HUES64 (cell line): ENCODE measurements at regions not wholly inside any gene's neighbourhood (a gene's known extent, or its start where the extent isn't known, plus 50 kb on each side); places are given as distances from the start of the nearest gene placed in this dataset.

ENCODE experiments used
- H3K27ac ChIP-seq: 2 replicates; pipeline ENCODE4 v1.7.0; 2013; ENCODE audit warnings: low read depth, low read length, inconsistent platforms
- H3K27me3 ChIP-seq: 2 replicates; pipeline ENCODE4 v1.6.1; 2013; ENCODE audit warnings: mild to moderate bottlenecking, low read length; ENCODE audit not compliant: insufficient read depth
- H3K36me3 ChIP-seq: 2 replicates; pipeline ENCODE4 v1.6.1; 2013; ENCODE audit warnings: mild to moderate bottlenecking, low read length; ENCODE audit not compliant: insufficient read depth
- H3K4me1 ChIP-seq: 2 replicates; pipeline ENCODE4 v1.6.1; 2013; ENCODE audit warnings: mild to moderate bottlenecking, low read length, moderate library complexity; ENCODE audit not compliant: insufficient read depth
- H3K4me3 ChIP-seq: 2 replicates; pipeline ENCODE4 v1.5.1; 2013; ENCODE audit warnings: mild to moderate bottlenecking, low read length, moderate library complexity
- H3K9ac ChIP-seq: 2 replicates; pipeline ENCODE4 v1.6.1; 2013; ENCODE audit warnings: mild to moderate bottlenecking, low read depth, low read length
- H3K9me3 ChIP-seq: 2 replicates; pipeline ENCODE4 v1.6.1; 2013; ENCODE audit warnings: low read depth, low read length; ENCODE audit not compliant: insufficient read depth
- whole genome bisulfite sequencing: fragments of 150-250, 120-280 bp; methylation state at CpG from one replicate; pipeline ENCODE4 v1.1.7; 2013; ENCODE audit warnings: missing lambda C conversion rate; 5-methylcytosine and 5-hydroxymethylcytosine counted together

- no peak overlapping the region for H3K4me3 ChIP-seq
Measured at GRCh38 chr9:89254773-89255125, 56.2 kb upstream of the CKS2 start.

GRCh38 chr9:89256225-89256624, 54.8 kb upstream of the CKS2 start:
- Histone ChIP-seq H3K27me3 (no peaks in the 10 kb centered on the region), H3K4me1 (no peaks in the 10 kb centered on the region), H3K4me3 (no peak overlapping the region), H3K9ac (no peak overlapping the region), H3K27ac (no peak overlapping the region), H3K9me3 (0 out of 2 replicates have a peak, but pooled peaks cover 5% of the 10 kb centered on the region), H3K36me3 (no peaks in the 10 kb centered on the region)
- 96% methylated on average over 8 of the region's 8 CpGs for WGBS

More at GRCh38 chr9:89254773-89255125, 56.2 kb upstream of the CKS2 start:
- Histone ChIP-seq H3K27me3 (no peaks in the 10 kb centered on the region), H3K27ac (no peak overlapping the region), H3K9ac (no peak overlapping the region), H3K9me3 (0 out of 2 replicates have a peak, but pooled peaks cover 5% of the 10 kb centered on the region), H3K36me3 (no peaks in the 10 kb centered on the region), H3K4me1 (no peaks in the 10 kb centered on the region)
- WGBS, result 91% methylated on average over 8 of the region's 8 CpGs

- Histone ChIP-seq H3K9me3 (0 out of 2 replicates have a peak, but pooled peaks cover 5% of the 10 kb centered on the region), H3K36me3 (no peaks in the 10 kb centered on the region), H3K27ac (no peak overlapping the region), H3K27me3 (no peaks in the 10 kb centered on the region), H3K4me1 (no peaks in the 10 kb centered on the region), H3K9ac (no peak overlapping the region), H3K4me3 (no peak overlapping the region)
- WGBS, result 92% methylated on average over 8 of the region's 8 CpGs
Measured at GRCh38 chr9:89256642-89257041, 54.4 kb upstream of the CKS2 start.

GRCh38 chr9:89260525-89260924, 50.5 kb upstream of the CKS2 start:
- no peak overlapping the region for H3K27ac ChIP-seq
- WGBS, result 89% methylated on average over 2 of the region's 2 CpGs

More at GRCh38 chr9:89260525-89260924, 50.5 kb upstream of the CKS2 start:
- no peak overlapping the region for H3K4me3 ChIP-seq
- H3K9ac ChIP-seq, result no peak overlapping the region
- H3K36me3 ChIP-seq, result no peaks in the 10 kb centered on the region
- H3K4me1 ChIP-seq, result no peaks in the 10 kb centered on the region
- H3K27me3 ChIP-seq, result no peaks in the 10 kb centered on the region
- H3K9me3 ChIP-seq, result no peaks in the 10 kb centered on the region
